ENCODE measurements at regions not wholly inside any gene's neighbourhood (a gene's known extent, or its start where the extent isn't known, plus 50 kb on each side); places are given as distances from the start of the nearest gene placed in this dataset.

GRCh38 chr6:21398741-21399325, 194.7 kb upstream of the SOX4 start:
- DNase-seq (ENCODE audit: low read depth in 1 of 2, low spot score in 1 of 2) = no peak
- TF ChIP-seq CTCF (IDR thresholded peaks at IDR 0.05; ENCODE audit: insufficient read depth, low read length) (no peak), REST (IDR thresholded peaks at IDR 0.05; ENCODE audit: insufficient replicate concordance, low read depth) (no peak), GABPA (IDR thresholded peaks at IDR 0.05; ENCODE audit: low read depth) (no peak), SPI1 (IDR thresholded peaks at IDR 0.05; ENCODE audit: borderline replicate concordance, low read depth) (no peak), POLR2AphosphoS5 (IDR thresholded peaks at IDR 0.05; ENCODE audit: low read depth) (no peak)
- Histone ChIP-seq H3K27me3 (ENCODE audit: insufficient read depth, poor library complexity, severe bottlenecking) (no peaks in the 10 kb centered on the region), H3K27ac (replicated peaks) (no peak overlapping the region), H3K4me3 (replicated peaks; ENCODE audit: insufficient read depth, low read length) (no peak overlapping the region)

GRCh38 chr6:21402368-21402767, 191.2 kb upstream of the SOX4 start:
- H3K27me3 ChIP-seq (ENCODE audit: insufficient read depth, poor library complexity, severe bottlenecking) = no peaks in the 10 kb centered on the region
- peak in 1 of 2 experiments; percentile 15 for DNase-seq (ENCODE audit: low read depth in 1 of 2, low spot score in 1 of 2)
- no peak overlapping the region for H3K27ac ChIP-seq (replicated peaks)
- TF ChIP-seq POLR2AphosphoS5 (IDR thresholded peaks at IDR 0.05; ENCODE audit: low read depth) = no peak
- TF ChIP-seq GABPA (IDR thresholded peaks at IDR 0.05; ENCODE audit: low read depth) = no peak
- no peak for TF ChIP-seq CTCF (IDR thresholded peaks at IDR 0.05; ENCODE audit: insufficient read depth, low read length)
- TF ChIP-seq REST (IDR thresholded peaks at IDR 0.05; ENCODE audit: insufficient replicate concordance, low read depth) = no peak
- no peak for TF ChIP-seq SPI1 (IDR thresholded peaks at IDR 0.05; ENCODE audit: borderline replicate concordance, low read depth)
- H3K4me3 ChIP-seq (replicated peaks; ENCODE audit: insufficient read depth, low read length) = no peak overlapping the region

- TF ChIP-seq CTCF (IDR thresholded peaks at IDR 0.05; ENCODE audit: insufficient read depth, low read length) (no peak), SPI1 (IDR thresholded peaks at IDR 0.05; ENCODE audit: borderline replicate concordance, low read depth) (peak; percentile 99), GABPA (IDR thresholded peaks at IDR 0.05; ENCODE audit: low read depth) (no peak)
- no peaks in the 10 kb centered on the region for H3K27me3 ChIP-seq (ENCODE audit: insufficient read depth, poor library complexity, severe bottlenecking)
Measured at GRCh38 chr6:21404577-21404976, 189.0 kb upstream of the SOX4 start.

GRCh38 chr6:21406316-21406715, 187.2 kb upstream of the SOX4 start:
- peak in 1 of 2 experiments; percentile 3 for DNase-seq (ENCODE audit: low read depth in 1 of 2, low spot score in 1 of 2)
- Histone ChIP-seq H3K27me3 (ENCODE audit: insufficient read depth, poor library complexity, severe bottlenecking) (no peaks in the 10 kb centered on the region), H3K4me3 (replicated peaks; ENCODE audit: insufficient read depth, low read length) (no peak overlapping the region), H3K27ac (replicated peaks) (no peak overlapping the region)
- TF ChIP-seq SPI1 (IDR thresholded peaks at IDR 0.05; ENCODE audit: borderline replicate concordance, low read depth) (no peak), REST (IDR thresholded peaks at IDR 0.05; ENCODE audit: insufficient replicate concordance, low read depth) (no peak), POLR2AphosphoS5 (IDR thresholded peaks at IDR 0.05; ENCODE audit: low read depth) (no peak), CTCF (IDR thresholded peaks at IDR 0.05; ENCODE audit: insufficient read depth, low read length) (no peak), GABPA (IDR thresholded peaks at IDR 0.05; ENCODE audit: low read depth) (no peak)

More at GRCh38 chr6:21404577-21404976, 189.0 kb upstream of the SOX4 start:
- Histone ChIP-seq H3K4me3 (replicated peaks; ENCODE audit: insufficient read depth, low read length) (no peak overlapping the region), H3K27ac (replicated peaks) (no peak overlapping the region)
- DNase-seq (ENCODE audit: low read depth in 1 of 2, low spot score in 1 of 2) = peak in 1 of 2 experiments; percentile 74

Data from HL-60 (cell line).